GM12891 (cell line): ENCODE measurements at regions not wholly inside any gene's neighbourhood (a gene's known extent, or its start where the extent isn't known, plus 50 kb on each side); places are given as distances from the start of the nearest gene placed in this dataset.
"Not testable (repeated sequence)": the region's sequence is repeated elsewhere in the genome, so short reads cannot be mapped to it uniquely, and the experiment has no call there.

Source experiments
- DNase-seq: peaks from one replicate; pipeline ENCODE4 v3.0.0; 2011; ENCODE audit warnings: low spot score; ENCODE audit not compliant: insufficient read length
- FAIRE-seq: peaks from 2 replicates; lab custom pipeline; 2011; peaks lifted over from hg19 to GRCh38; lab: Jason Lieb, UNC
- PAX5 ChIP-seq: IDR thresholded peaks from 2 replicates; pipeline ENCODE4 v1.6.1; 2011; ENCODE audit warnings: low read length, moderate library complexity, mild to moderate bottlenecking; ENCODE audit not compliant: insufficient read depth, severe bottlenecking
- POLR2A ChIP-seq: IDR thresholded peaks from 2 replicates; pipeline ENCODE4 v1.6.1; 2011; ENCODE audit warnings: low read depth, low read length, control low read depth
- POLR2AphosphoS5 ChIP-seq: IDR thresholded peaks from 2 replicates; pipeline ENCODE4 v1.6.1; 2011; ENCODE audit warnings: low read depth, low read length, control low read depth
- POU2F2 ChIP-seq: IDR thresholded peaks from 2 replicates; pipeline ENCODE4 v1.6.1; 2011; ENCODE audit warnings: low read depth, mild to moderate bottlenecking, control low read depth, low read length, moderate library complexity
- SPI1 ChIP-seq: IDR thresholded peaks from 2 replicates; pipeline ENCODE4 v1.6.1; 2011; ENCODE audit warnings: low read depth, low read length, control low read depth
- TAF1 ChIP-seq: IDR thresholded peaks from 2 replicates; pipeline ENCODE4 v1.6.1; 2011; ENCODE audit warnings: low read depth, low read length, control low read depth

GRCh38 chr10:20601941-20602461 is 295.1 kb downstream of the NEBL start:
- FAIRE-seq (no peak), DNase-seq (no peak)
- TF ChIP-seq SPI1 (no peak), POU2F2 (no peak), POLR2A (no peak), TAF1 (no peak)

- TF ChIP-seq TAF1 (no peak), SPI1 (no peak), POLR2AphosphoS5 (no peak), POU2F2 (no peak), PAX5 (no peak), POLR2A (no peak)
- no peak for DNase-seq
- no peak for FAIRE-seq
These were observed 298.5 kb downstream of the NEBL start for GRCh38 chr10:20598590-20598989.

DNA sequence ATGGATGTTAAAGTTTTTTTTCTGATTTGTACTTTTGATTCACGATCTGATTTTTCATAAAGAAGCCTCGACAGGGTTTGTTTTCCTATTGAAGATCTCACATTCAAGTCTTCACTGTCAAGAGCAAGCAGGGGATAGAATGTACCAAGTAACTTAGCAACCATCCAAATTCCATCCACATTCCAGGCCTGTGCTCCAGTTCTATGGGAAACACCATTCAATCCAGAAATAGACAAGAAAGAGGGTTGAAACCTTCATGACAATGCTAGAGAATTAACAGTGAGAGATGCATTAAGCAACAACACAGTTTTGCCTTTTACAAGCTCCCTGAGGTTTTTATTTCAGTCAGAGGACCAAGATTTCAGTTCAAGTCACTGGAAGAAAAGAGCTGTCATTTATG is 300.2 kb downstream of the NEBL start:
- DNase-seq (no peak), FAIRE-seq (no peak)
- TF ChIP-seq POU2F2 (no peak), PAX5 (no peak), POLR2A (no peak), SPI1 (no peak)

DNA sequence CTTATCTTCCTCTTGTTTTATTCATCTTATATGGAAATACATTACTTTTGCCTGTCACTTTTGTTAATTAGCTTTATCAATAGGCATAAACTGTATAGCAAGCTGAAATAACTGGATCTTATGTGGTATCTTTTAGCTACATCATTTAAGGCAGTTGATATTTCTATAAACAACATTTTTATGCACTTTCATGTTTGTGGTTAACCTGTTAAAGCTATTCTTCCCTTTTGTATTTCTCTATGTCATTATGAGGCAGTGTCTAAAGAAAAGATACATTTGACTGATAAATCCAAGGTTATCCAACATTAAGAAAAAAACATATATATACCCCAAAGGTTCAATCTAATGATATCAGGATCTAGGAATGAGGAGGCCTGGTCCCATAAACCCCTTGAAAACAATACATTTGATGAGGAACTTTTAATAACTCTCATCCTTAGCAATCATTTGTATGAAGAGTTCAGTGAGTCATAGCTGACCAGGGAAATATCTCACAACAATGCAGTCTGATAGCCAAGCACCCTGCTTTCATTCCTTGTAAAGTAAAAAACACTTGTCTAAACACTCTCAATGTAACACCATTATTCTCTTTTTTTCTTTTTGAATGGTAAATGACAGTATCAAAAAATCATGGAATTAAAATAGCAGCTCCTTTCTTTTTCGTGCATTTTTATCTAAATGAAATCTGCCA is 300.9 kb downstream of the NEBL start:
- no peak for FAIRE-seq
- TF ChIP-seq POLR2A: no peak
- no peak for TF ChIP-seq PAX5
- TF ChIP-seq SPI1: no peak
- no peak for TF ChIP-seq POU2F2
- TF ChIP-seq TAF1: no peak
- TF ChIP-seq POLR2AphosphoS5: no peak
- no peak for DNase-seq

DNA sequence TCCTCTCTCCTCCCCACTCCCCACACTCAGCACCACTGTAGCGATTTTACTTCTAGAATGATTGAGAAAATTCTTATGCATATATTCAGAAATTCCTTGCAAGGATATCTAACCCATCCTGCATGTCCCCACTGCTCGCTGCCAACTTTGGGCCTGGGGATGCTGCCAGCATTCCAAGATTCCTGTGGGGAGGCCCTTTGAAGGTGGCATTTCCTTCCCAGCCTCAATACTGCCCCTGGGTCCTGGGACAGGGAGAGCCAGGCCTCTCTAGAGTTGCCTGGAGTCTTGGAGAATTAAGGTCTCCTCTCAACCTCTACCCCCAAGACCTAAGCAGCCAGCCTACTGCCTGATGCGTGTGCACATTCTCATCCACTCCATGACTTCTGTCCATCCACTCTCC is 303.5 kb downstream of the NEBL start:
- no peak for DNase-seq
- no peak for FAIRE-seq
- TF ChIP-seq POU2F2 (no peak), POLR2A (no peak), POLR2AphosphoS5 (no peak), SPI1 (no peak), PAX5 (no peak), TAF1 (no peak)

- TF ChIP-seq TAF1: no peak
- TF ChIP-seq POU2F2: no peak
- no peak for TF ChIP-seq POLR2AphosphoS5
- no peak for TF ChIP-seq POLR2A
- TF ChIP-seq PAX5: no peak
- no peak for TF ChIP-seq SPI1
- DNase-seq: no peak
- FAIRE-seq: no peak
These were observed 315.1 kb downstream of the NEBL start for GRCh38 chr10:20582041-20582440.

GRCh38 chr10:20573924-20574323 is 323.2 kb downstream of the NEBL start:
- FAIRE-seq (no peak), DNase-seq (no peak)
- no peak for TF ChIP-seq PAX5
- TF ChIP-seq TAF1: no peak
- TF ChIP-seq SPI1: no peak
- no peak for TF ChIP-seq POLR2AphosphoS5
- no peak for TF ChIP-seq POU2F2
- no peak for TF ChIP-seq POLR2A

GRCh38 chr10:20555990-20556389 is 341.1 kb downstream of the NEBL start:
- not testable (repeated sequence) for DNase-seq, FAIRE-seq

DNA sequence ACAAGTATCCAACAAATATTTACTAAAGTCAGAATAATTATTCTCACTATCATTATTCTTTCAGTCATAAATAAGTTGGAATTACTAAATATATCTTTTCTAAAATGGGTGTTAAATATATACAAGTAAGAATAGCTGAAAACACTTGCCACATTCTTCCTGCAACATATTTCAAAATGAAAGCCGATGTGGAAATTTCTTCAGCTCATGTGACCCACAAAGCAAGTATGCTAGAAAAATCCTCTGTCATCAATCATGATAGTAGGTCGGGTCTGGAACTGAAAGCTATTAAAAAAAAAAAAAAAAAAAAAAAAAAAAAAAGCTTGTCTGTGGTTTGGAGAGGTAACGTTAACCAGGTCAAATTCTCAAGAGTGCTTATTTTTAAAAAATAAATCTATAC is 344.7 kb downstream of the NEBL start:
- no peak for DNase-seq
- no peak for TF ChIP-seq POLR2AphosphoS5
- TF ChIP-seq POLR2A: no peak
- no peak for TF ChIP-seq TAF1
- TF ChIP-seq PAX5: no peak
- no peak for TF ChIP-seq POU2F2
- no peak for TF ChIP-seq SPI1
- FAIRE-seq: no peak

DNA sequence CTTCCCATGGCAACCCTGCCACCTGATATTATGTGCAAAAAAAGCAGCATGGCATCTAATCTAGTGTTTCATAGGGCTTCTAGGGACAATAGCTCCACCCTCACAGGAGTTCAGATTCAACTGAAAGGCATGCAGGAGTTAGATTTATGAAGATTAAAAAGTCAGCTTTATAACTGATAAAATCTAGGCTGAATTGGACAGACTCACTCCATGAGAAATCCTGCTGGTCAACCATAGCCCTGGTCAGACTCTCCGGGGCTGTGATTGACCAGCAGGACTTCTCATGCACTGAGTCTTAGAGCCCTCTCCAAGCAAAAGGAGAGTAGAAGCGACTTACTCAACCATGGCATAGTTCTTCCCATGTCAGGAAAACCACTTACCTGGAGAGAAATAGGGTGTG is 345.4 kb downstream of the NEBL start:
- TF ChIP-seq TAF1 (no peak), PAX5 (no peak), SPI1 (no peak), POLR2AphosphoS5 (no peak), POLR2A (no peak), POU2F2 (no peak)
- DNase-seq: no peak
- FAIRE-seq: no peak
